ENCODE measurements at regions not wholly inside any gene's neighbourhood (a gene's known extent, or its start where the extent isn't known, plus 50 kb on each side); places are given as distances from the start of the nearest gene placed in this dataset.

DNA sequence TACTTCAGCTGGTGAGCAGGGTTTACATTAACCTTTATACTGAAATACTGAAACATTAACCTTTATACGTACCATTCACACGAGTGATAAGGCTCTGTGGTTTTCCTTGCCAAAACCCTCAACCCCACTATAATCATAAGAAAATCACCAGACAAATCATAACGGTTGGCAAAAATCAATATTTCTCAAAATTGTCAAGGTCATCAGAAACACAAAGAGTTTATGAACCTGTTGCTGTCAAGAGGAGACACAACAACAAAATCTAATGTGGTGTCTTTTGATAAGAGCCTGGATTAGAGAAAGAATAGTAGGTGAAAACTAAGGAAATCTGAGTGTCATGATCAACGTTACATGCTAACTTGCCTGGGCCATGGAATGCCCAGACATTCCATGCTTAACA lies 396.9 kb upstream of the TMEFF2 start:
- H3K4me3 ChIP-seq (ENCODE audit: low read depth, low read length) = no peak overlapping the region
- no peaks in the 10 kb centered on the region for H3K36me3 ChIP-seq (ENCODE audit: control insufficient read depth, insufficient read depth, low read length)
- no peaks in the 10 kb centered on the region for H3K27me3 ChIP-seq (replicated peaks; ENCODE audit: control insufficient read depth, insufficient read depth, low read length)
- Mint-ChIP-seq H3K27ac (ENCODE audit: unreplicated experiment) (no peak overlapping the region), H3K4me3 (ENCODE audit: unreplicated experiment) (no peak overlapping the region), H3K4me1 (ENCODE audit: low read depth, unreplicated experiment) (no peaks in the 10 kb centered on the region), H3K36me3 (ENCODE audit: insufficient read depth, unreplicated experiment) (no peaks in the 10 kb centered on the region), H3K27me3 (ENCODE audit: insufficient read depth, unreplicated experiment) (peaks cover 3% of the 10 kb centered on the region), H3K9me3 (ENCODE audit: unreplicated experiment) (no peaks in the 10 kb centered on the region)
- TF ChIP-seq, protein P1, sequence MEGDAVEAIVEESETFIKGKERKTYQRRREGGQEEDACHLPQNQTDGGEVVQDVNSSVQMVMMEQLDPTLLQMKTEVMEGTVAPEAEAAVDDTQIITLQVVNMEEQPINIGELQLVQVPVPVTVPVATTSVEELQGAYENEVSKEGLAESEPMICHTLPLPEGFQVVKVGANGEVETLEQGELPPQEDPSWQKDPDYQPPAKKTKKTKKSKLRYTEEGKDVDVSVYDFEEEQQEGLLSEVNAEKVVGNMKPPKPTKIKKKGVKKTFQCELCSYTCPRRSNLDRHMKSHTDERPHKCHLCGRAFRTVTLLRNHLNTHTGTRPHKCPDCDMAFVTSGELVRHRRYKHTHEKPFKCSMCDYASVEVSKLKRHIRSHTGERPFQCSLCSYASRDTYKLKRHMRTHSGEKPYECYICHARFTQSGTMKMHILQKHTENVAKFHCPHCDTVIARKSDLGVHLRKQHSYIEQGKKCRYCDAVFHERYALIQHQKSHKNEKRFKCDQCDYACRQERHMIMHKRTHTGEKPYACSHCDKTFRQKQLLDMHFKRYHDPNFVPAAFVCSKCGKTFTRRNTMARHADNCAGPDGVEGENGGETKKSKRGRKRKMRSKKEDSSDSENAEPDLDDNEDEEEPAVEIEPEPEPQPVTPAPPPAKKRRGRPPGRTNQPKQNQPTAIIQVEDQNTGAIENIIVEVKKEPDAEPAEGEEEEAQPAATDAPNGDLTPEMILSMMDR (IDR thresholded peaks at IDR 0.05; ENCODE audit: insufficient read depth in 1 of 2, low read depth in 1 of 2, low read length in 1 of 2, severe bottlenecking in 1 of 2, unreplicated experiment in 1 of 2) = no peak
- no TSS peak for BruUV-seq (replicated peaks)
- no peak for DNase-seq
- CTCF ChIA-PET = no interaction called here
- H3K9me3 ChIP-seq = no peaks in the 10 kb centered on the region
- intact Hi-C loops (cut with micrococcal nuclease; ENCODE audit: unreplicated experiment) = no loop called here
- no peaks in the 10 kb centered on the region for H3K4me1 ChIP-seq
- POLR2A ChIA-PET = no interaction called here

DNA sequence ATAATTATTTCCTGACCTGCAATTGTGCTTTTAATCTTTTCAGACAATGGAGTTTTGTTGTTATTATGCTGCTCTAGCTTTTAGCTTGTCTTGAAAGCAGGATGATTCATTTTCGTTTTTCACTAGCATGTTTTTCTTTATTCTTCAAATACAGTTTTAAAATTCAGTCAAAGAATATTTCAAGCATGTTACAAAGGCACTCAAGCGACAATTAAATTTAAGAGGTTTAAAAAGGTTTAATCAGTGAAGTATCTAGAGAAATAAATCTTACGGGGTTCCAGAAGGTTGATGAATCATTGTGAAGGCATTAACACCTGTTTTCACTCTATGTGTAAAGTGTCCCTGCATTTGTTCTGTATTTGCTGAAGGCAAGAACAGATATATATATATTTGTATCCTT lies 390.7 kb upstream of the TMEFF2 start:
- no TSS peak for BruUV-seq (replicated peaks)
- no peak overlapping the region for H3K27ac Mint-ChIP-seq (ENCODE audit: unreplicated experiment)
- H3K27me3 ChIP-seq (replicated peaks; ENCODE audit: control insufficient read depth, insufficient read depth, low read length) = no peaks in the 10 kb centered on the region
- H3K4me1 Mint-ChIP-seq (ENCODE audit: low read depth, unreplicated experiment) = no peaks in the 10 kb centered on the region
- H3K9me3 ChIP-seq = no peaks in the 10 kb centered on the region
- no peaks in the 10 kb centered on the region for H3K36me3 ChIP-seq (ENCODE audit: control insufficient read depth, insufficient read depth, low read length)
- no peaks in the 10 kb centered on the region for H3K4me1 ChIP-seq
- ChIA-PET CTCF (no interaction called here), POLR2A (no interaction called here)
- no peak overlapping the region for H3K4me3 Mint-ChIP-seq (ENCODE audit: unreplicated experiment)
- no peaks in the 10 kb centered on the region for H3K9me3 Mint-ChIP-seq (ENCODE audit: unreplicated experiment)
- TF ChIP-seq, protein P1 (IDR thresholded peaks at IDR 0.05; ENCODE audit: insufficient read depth in 1 of 2, low read depth in 1 of 2, low read length in 1 of 2, severe bottlenecking in 1 of 2, unreplicated experiment in 1 of 2) = no peak
- H3K4me3 ChIP-seq (ENCODE audit: low read depth, low read length) = no peak overlapping the region
- DNase-seq = no peak
- H3K27me3 Mint-ChIP-seq (ENCODE audit: insufficient read depth, unreplicated experiment) = no peaks in the 10 kb centered on the region
- H3K36me3 Mint-ChIP-seq (ENCODE audit: insufficient read depth, unreplicated experiment) = no peaks in the 10 kb centered on the region
- intact Hi-C loops (cut with micrococcal nuclease; ENCODE audit: unreplicated experiment) = no loop called here

DNA sequence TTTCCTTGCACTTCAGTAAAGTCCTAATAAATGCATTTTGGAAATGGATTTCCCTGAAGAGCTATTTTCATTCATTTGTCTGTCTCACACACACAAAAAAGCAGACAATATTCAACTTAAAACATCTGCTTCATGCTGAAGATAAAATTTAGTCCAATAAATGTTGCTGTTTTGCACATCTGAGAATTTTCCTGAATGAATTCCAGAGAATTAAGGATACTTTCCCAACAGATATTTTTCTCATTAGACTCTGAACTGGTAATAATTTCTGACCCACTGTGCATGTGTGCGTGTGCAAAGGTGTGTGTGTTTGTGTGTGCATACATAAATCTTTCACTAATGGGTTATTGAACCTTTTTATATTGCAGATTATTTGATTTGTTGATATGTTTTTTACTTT lies 390.2 kb upstream of the TMEFF2 start:
- no peak overlapping the region for H3K4me3 ChIP-seq (ENCODE audit: low read depth, low read length)
- H3K9me3 ChIP-seq = no peaks in the 10 kb centered on the region
- intact Hi-C loops (cut with micrococcal nuclease; ENCODE audit: unreplicated experiment) = no loop called here
- ChIA-PET CTCF (no interaction called here), POLR2A (no interaction called here)
- TF ChIP-seq, protein P1 (IDR thresholded peaks at IDR 0.05; ENCODE audit: insufficient read depth in 1 of 2, low read depth in 1 of 2, low read length in 1 of 2, severe bottlenecking in 1 of 2, unreplicated experiment in 1 of 2) = no peak
- no peaks in the 10 kb centered on the region for H3K27me3 Mint-ChIP-seq (ENCODE audit: insufficient read depth, unreplicated experiment)
- BruUV-seq (replicated peaks) = no TSS peak
- H3K4me3 Mint-ChIP-seq (ENCODE audit: unreplicated experiment) = no peak overlapping the region
- H3K27ac Mint-ChIP-seq (ENCODE audit: unreplicated experiment) = no peak overlapping the region
- no peaks in the 10 kb centered on the region for H3K9me3 Mint-ChIP-seq (ENCODE audit: unreplicated experiment)
- H3K36me3 Mint-ChIP-seq (ENCODE audit: insufficient read depth, unreplicated experiment) = no peaks in the 10 kb centered on the region
- H3K4me1 ChIP-seq = no peaks in the 10 kb centered on the region
- H3K36me3 ChIP-seq (ENCODE audit: control insufficient read depth, insufficient read depth, low read length) = no peaks in the 10 kb centered on the region
- no peak for DNase-seq
- H3K27me3 ChIP-seq (replicated peaks; ENCODE audit: control insufficient read depth, insufficient read depth, low read length) = no peaks in the 10 kb centered on the region
- peaks cover 3% of the 10 kb centered on the region for H3K4me1 Mint-ChIP-seq (ENCODE audit: low read depth, unreplicated experiment)
